Posterior vena cava (tissue), 2 donors: ENCODE measurements at regions not wholly inside any gene's neighbourhood (a gene's known extent, or its start where the extent isn't known, plus 50 kb on each side); places are given as distances from the start of the nearest gene placed in this dataset.

Experiments
- DNase-seq: peaks from one replicate; pipeline ENCODE4 v3.0.0-alpha.2; 2020; ENCODE audit warnings: low spot score
- intact Hi-C, 2 donors: fragments of 100-400 bp; cut with DNase I; formaldehyde crosslinking; loops; one replicate each; pipeline versions ENCODE4 v1.14.1 to v1.14.2; 2022 to 2023
- donor health status: DM: yes; HTN: yes; CAD: no.
- donor health status: DM: yes; HTN: yes; CAD: no.

DNA sequence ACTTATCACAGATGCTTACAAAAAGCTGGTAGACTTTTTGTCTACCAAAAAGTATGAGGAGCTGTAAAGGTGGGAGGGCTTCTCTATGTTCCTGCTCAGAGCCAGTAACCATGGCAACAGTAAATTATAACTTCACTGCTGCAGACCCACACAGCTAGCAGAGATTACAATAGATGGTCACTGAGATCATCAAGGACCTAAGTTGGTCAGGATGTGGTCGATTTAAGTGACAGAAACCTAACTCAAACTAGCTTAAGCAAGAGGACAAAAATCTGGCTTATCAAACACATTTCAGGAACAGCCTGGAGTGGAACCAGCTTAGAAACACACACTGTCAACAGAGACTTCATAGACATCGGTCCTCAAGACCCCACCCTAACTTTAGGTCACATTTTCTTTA is 113.4 kb upstream of the ATP1A1 start:
- intact Hi-C loops: no loop called here
- no peak for DNase-seq

DNA sequence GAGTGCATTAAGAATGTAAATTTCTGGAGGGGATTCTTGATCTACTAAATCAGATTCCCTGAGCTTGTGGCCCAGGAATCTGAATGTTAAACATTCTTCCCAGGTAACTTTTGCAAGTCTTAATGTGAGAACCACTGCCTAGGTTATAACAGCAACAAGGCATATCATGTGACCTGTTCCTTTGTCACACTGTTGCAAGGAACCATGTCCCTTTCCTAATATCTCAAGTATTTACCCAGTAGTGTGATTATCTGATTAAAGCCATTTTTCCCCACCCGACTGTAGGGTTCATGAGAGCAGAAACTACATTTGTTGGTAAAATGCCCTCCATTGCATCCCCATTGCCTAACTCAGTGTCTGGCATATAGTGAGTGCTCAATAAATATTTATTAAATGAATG is 112.9 kb upstream of the ATP1A1 start:
- no peak for DNase-seq
- intact Hi-C loops: no loop called here

DNA sequence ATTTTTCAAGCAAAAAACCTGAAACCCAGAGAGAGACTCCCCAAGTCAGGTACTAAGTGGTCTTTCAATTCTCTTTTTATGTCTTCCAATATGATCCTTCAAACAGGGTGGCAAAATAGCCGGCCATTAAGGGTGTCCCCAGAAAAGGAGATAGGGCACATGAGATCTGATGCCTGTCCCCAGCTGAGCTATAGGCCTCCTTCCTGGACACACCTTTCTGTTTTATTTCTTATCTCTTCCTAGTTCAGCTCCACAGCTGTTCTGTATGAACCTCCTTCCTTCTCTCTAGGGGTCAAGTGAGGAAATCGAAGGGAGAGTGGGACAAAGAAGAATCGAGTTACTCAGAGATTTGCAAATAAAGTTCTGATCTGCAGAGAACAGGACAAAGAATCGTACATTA is 112.4 kb upstream of the ATP1A1 start:
- intact Hi-C loops: no loop called here
- DNase-seq: no peak

DNA sequence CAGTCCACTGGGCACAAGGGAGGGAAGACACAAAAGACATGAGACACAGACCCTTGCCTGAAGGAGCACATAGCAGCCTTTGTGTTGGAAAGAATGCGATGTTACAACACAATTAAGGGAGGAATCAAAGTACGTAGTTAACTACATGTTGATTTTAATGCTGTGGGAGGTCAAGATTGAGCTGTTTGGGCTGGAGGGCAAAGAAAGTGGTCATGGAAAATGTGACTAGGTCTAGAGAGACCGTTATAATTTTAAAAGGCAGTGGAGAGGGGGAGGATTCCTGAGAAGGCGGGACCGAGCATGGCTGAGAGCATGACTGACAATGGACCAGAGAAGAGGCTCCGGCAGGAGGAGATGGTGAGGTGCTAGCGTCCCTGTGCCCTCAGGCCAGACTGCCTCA is 111.8 kb upstream of the ATP1A1 start:
- intact Hi-C loops: no loop called here
- no peak for DNase-seq

DNA sequence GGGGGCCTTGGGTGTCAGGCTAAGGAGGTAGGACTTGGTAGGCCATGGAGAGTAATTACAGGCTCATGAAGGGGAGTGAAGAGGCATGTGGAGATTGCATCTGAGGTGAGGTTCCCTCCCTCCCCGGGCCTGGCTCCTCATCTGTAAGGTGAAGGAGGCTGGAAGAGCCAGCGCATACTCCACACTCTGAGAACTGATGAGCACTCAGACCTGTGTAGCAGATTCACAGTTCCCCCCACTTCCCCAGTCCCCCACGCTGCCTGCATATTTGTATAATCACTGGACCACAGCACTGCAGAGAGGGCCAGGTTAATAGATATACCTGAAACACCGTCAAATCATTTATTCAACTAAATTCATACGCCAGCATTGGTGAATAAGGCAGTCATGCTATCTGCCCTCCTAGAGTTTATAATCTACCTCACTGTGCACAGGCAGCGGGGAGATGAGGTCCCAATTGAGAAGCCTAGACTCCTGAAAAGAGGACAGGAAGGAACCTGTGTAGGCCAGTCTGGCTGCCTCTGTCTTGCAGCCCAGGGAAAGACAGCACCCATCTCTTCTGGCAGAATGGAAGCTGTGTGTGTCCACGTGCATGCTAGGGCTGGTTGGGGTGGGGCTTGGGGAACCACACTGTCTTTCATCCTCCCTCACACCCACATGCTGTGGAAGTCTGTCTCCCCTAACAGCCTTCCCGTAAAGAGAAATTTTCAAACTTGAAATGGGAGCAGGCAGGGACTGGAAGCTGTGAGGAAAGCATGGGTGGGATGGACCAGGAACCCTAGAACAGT is 110.6 kb upstream of the ATP1A1 start:
- intact Hi-C loops: no loop called here

DNA sequence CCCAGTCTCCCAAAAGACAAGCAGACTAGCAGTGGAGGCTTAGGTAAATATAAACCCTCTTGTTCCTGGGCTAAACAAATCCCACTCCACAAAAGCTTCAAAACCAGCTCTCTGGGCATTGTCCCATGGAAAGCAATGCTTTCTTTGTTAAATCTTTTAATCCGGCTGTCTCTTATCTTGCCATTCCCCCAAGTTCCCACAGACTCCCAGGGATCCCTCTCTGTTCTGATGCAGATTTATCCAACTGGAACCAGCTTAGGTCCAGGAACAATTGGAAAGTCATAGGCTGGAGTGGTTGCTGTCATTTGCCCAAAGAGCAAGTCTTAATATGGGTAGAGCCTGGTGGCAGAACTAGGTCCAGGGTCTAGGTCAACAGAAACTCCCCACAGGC is 110.1 kb upstream of the ATP1A1 start:
- no peak for DNase-seq
- intact Hi-C loops: no loop called here

More for the DNA sequence above, 110.6 kb upstream of the ATP1A1 start:
- no peak for DNase-seq

DNA sequence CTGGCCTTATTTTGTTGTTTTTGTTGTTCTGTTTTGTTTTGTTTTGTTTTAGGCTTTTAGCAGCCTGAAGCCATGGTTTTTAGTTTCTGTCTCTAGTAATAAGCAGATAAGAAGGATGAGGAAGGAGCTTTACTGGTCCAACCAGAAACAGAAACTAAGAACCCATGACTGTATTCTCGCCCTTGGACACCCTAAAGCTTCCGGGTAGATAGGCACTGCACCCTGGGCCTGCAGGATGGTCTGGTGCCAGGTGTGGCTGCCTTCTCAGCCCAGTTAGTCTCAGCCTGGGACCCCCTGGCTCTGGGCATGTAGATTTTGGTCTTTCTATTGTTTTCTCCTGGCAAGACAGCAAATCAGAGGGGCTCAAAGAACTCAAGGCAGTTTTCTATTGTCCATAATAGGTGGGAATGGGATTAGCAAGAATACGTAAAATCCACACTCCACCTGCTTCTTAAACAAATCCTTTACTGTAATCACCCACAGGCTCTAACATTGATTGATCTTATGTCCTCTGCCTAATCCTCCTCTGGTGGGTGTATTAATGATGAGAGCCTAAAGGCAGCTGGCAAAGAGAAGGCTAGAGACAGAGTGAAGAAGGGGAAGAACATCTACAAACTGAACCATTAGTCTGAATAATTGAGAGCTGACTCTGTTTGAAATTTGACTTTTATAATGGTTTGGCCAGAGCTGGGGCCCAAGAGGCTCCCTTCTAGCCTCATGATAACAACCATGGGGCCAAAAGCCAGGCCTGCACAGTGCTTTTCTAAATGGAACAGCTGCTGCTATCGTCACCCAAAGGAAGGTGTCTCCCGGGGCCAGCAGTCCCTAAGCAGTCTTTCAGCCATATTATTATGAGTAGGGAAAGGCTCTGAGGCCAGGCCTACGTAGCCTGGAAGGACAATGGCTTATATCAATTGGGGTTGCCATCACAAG is 106.8 kb upstream of the ATP1A1 start:
- no peak for DNase-seq
- intact Hi-C loops: no loop called here

DNA sequence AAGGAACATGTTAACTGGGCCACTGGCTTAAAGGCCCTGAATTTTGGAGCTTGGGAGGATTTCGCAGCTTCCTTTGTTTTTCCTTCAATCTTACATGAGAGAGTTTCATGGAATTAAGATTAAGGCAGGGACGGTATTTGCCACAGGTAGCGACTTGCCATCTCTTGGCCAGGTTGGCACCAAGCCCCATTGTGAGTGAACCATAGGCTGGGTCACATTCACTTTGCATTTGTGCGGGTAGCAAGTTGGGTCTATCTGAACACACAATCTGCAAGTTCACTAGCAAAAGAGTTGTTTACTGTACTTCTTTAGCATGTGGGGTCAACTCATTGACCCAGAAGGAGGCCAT is 106.2 kb upstream of the ATP1A1 start:
- DNase-seq: no peak
- intact Hi-C loops: no loop called here

DNA sequence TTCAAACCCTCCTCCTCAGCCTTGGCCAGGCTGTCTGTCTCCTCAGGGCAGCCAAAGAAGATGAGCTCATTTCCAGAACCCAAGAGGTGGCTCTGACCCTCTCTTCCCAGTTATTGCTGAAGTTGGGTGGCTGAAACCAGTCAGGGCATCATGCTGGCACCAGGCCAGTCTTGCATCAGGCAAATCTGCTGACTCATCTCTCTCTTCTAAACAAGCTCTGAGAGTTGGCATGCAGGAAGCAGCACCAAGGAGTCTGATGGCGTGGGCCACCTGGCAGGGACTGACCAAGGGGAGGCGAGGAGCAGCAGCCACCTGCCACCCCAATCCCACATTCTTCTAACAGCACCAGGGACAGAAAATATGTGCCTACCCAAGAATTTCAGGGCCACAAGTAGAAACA is 104.8 kb upstream of the ATP1A1 start:
- intact Hi-C loops: no loop called here
- no peak for DNase-seq

DNA sequence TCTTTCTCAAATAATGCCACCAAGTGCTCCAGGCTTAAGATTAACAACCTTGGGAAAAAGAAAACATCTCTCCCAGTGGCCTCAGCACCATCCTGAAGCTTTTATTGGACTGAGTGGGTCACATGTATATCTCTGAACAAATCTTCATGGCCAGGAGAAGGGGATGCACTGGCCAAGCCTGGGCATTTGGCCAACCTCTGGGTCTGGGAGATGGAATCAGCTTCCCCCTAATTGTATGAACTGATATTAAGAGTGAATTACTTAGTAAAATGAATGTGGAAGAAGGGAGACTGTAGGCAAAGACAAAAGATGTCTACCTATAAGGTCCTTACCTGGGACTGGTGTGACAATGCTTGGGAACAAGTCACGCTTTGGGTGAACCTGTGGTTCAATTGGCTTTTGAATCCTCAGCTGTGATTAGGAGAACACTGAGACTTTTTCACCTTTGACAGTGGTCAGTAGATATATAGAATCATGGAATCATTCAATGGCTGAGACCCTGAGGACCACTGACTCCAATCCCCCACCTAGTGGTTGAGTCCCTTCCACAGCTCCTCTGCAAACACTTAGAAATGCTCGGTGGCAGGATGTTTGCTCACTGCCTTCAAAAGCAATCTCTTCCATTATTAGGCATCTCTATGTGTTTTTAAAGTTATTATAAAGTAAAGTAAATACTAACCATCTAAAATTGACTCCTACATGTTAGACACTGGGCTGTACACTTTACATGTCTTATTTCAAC is 102.6 kb upstream of the ATP1A1 start:
- intact Hi-C loops: no loop called here
- no peak for DNase-seq

DNA sequence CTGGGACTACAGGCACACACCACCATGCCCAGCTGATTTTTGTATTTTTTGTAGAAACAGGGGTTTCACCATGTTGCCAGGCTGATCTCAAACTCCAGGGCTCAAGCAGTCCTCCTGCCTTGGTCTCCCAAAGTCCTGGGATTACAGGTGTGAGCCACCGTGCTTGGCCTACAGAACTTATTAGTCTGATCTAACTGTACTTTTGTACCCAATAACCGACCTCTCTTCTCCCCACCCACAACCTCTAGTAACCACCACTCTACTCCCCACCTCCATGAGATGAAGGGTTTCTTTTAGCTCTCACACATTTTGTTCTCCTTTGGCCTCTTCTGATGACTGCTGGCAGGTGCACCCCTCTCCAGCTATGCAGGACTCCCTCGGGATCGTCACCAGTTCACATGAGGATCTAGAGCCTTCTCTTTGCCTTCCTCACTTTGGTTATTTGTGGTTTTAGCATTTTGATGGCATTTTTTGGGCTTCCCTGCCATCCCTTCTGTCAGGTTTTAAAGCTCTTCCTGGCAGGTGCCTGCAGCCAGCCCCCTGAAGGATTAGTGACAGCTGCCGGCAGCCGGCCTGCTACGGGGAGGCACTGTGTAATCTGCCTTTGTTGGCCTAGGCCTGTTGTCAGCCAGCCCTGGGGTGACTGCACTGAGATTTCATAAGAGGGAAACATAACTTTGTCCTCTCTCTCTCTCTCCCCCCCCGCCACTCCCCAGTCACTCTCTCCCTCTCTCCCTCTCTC is 99.8 kb upstream of the ATP1A1 start:
- DNase-seq: no peak
- intact Hi-C loops: no loop called here

DNA sequence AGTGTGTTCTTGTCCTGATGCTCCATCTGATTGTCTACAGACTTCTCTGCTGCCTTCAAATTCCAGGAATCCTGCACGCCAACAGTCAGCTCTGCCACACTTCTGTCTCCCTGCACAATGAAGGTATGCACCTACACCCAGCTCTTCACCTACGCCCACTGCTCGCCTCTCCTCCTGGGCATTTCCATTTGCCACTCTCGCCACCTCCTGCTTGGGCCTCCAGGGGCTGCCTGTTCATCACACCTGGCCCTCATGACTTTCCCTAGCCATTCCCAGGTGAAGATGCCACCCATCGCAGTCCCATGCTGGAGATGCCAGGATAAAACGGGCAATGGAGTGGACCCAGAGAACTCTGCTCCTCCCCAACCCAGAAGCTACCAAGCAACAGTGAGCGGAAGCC is 96.5 kb upstream of the ATP1A1 start:
- intact Hi-C loops: no loop called here
- no peak for DNase-seq

DNA sequence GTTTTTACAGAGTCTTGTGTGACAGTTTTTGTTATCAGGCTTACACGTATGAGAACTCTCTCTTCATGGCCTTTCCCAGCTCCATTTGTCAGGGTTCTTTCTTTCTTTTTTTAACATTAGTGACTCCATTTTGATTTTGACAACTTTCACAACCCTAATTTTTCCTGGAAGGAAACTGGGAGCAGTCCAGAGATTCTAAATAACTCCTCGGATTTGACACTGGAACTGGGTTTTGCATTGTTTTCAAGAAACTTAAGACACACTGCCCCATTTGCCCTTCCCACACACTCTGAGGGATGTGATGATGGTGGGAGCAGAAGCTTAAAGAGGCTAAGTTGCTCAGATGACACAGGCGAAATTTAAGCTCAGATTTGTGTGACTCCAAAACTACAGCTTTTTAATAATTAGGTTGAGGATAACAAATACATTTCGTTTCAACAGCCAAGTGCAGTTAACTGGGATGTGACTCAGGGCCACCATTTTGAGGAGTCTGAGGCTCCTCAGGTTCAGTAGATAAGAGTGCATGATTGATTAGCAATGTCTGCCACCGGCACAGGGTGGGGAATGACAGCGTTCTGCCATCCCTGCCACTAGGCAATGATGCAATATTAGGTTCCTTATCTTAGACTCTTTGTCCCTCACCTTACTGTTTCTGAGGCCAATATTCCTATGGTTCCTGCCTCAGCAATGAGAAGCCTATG is 95.1 kb upstream of the ATP1A1 start:
- DNase-seq: no peak
- intact Hi-C loops: no loop called here

DNA sequence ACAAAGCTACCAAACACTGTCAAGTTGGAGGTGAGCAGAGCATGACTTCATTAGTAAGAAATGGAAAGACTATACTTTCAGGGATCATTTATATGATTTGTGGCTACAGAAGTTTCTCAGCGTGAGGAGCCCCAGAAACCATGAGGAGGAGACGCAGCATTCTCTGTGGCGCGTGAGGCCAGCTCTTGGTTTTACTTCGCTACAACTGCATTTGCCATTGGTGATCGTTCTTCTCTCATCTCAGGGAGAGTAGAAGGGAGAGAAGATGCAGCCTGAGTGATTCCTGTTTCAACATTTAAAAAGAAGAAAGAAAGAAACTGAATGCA is 94.5 kb upstream of the ATP1A1 start:
- DNase-seq: no peak
- intact Hi-C loops: no loop called here

DNA sequence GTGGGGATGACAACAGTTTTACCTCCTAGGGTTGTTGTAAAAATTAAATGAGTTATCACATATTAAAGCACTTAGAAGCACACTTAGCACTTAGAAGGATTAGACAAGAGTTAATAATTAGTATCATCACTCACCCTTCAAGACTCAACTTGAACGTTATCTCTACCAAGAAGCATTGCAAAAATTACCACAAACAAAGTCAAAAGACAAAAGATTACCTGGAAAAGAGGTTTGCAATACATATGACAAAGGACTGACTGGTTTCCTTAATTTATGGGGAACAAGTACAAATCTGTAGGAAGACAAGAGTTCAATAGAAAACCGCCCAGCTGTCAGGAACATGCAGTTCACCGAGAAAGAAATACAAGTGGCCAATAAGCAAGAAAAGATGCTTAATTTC is 93.3 kb upstream of the ATP1A1 start:
- DNase-seq: no peak
- intact Hi-C loops: no loop called here

DNA sequence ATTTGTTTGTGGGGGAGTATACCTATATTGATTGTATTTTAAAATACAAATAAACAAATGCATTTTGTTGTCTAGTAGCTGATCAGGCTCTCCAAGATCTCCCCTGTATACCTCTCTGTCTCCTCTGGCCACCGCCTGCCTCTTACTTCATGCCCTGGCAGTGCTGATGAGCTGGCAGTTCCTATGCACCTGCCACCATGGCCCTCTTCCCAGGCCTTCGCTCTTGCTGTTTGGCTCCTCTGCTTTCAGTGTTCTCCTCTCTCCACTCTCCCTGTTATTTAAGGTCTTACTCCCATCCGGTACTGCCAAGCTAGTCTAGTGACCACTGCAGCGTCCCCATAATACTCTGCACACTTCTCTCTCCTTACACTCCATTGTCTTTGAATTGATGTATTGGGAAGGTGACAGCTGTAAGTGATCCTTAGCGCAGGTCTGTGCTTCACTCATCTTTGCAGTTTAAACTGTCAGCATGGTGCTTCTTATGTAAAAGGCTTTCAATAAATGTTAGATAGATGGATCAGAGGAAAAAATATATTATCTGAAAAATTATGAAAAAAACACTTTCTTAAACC is 88.1 kb upstream of the ATP1A1 start:
- intact Hi-C loops: no loop called here
- no peak for DNase-seq

DNA sequence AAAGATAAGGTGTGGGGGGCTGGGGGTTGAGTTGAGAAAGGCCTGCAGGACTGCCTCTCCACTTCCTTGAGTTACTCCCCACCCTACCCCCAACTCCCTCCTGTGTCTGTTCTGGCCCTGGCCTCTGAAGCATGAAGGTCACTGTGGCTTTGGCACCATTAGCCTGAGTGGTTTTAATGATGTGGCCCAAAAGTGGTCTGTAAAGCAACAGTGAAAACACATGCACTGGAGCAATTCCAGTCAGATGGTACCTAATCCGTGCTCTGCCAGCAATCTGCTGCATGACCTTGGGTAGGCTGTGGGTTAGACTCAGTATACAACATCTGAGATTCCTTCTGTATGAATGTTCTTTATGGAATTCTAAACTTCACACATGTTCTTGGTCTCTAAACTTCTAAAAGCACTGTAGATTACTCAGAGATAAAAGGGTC is 86.5 kb upstream of the ATP1A1 start:
- DNase-seq: no peak
- intact Hi-C loops: no loop called here

DNA sequence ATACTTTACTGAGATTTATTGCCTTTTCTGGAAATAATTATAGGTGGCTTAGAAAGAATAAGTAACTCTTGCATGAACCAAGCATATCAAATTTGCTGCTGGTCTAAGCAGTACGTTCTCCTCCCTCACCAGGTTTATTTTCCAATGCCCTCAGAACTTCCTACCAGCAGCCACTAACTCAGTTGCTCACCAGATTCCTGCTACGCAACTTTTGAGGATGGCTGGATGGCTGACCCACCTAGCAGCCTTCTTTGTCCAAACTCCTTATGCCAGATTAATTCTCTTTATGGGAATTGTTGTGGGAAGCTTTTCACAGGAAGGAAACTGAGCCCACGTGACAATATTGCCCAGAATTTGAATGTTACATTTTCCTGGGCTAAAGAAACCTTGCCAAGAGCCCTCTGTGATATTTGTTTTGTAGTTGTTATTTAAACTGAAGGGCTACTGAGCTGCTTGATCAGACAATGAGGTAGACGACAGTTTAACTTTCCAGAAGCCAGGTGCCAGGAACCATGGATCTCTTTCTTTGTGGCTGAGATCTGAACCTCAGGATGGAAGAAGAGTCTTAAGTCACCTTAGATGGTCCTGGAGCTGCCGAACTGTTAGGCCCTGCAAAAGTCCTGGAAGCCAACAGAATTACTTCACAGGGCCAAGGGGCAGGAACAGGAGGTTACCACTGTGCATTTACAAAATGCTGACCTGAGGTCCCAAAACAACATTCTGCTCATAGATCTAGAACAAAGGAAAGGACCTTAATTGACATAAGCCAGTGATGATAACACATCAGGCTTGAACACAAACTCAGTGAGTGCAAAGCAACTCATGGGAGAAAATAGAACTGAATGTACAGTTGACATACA is 85.5 kb upstream of the ATP1A1 start:
- intact Hi-C loops: no loop called here
- no peak for DNase-seq
